DOHH2 (cell line): ENCODE measurements at regions not wholly inside any gene's neighbourhood (a gene's known extent, or its start where the extent isn't known, plus 50 kb on each side); places are given as distances from the start of the nearest gene placed in this dataset.

Source experiments
- CTCF ChIP-seq: fragments of 200-600 bp; sonication (generic); IDR thresholded peaks from one replicate; pipeline ENCODE4 v1.5.1; 2014; ENCODE audit warnings: antibody characterized with exemption, mild to moderate bottlenecking, low read depth, low read length; ENCODE audit not compliant: poor library complexity, severe bottlenecking
- EZH2phosphoT487 ChIP-seq: fragments of 200-600 bp; sonication (generic); IDR thresholded peaks from 2 replicates; pipeline ENCODE4 v1.6.1; 2017; ENCODE audit warnings: borderline replicate concordance, mild to moderate bottlenecking, antibody characterized with exemption, low read length, moderate library complexity, mixed read lengths

GRCh38 chr18:45557779-45558178 is 57.5 kb upstream of the SLC14A2 start:
- TF ChIP-seq CTCF (no peak), EZH2phosphoT487 (no peak)
